OCI-LY1 (cell line): ENCODE measurements at regions not wholly inside any gene's neighbourhood (a gene's known extent, or its start where the extent isn't known, plus 50 kb on each side); places are given as distances from the start of the nearest gene placed in this dataset.

Experiments used
- EZH2 ChIP-seq: fragments of 200-600 bp; sonication (generic), shearing (Covaris generic); IDR thresholded peaks from 2 replicates; pipeline ENCODE4 v1.8.0; 2017; ENCODE audit warnings: borderline replicate concordance, mixed run types, mild to moderate bottlenecking, antibody characterized with exemption, low read length, moderate library complexity, mixed read lengths
- TF ChIP-seq, protein P1 (sequence below): fragments of 200-600 bp; sonication (generic), shearing (Covaris generic); IDR thresholded peaks from 2 replicates; pipeline ENCODE4 v1.5.1; 2017; ENCODE audit warnings: mild to moderate bottlenecking, antibody characterized with exemption, low read length, moderate library complexity, mixed read lengths

DNA sequence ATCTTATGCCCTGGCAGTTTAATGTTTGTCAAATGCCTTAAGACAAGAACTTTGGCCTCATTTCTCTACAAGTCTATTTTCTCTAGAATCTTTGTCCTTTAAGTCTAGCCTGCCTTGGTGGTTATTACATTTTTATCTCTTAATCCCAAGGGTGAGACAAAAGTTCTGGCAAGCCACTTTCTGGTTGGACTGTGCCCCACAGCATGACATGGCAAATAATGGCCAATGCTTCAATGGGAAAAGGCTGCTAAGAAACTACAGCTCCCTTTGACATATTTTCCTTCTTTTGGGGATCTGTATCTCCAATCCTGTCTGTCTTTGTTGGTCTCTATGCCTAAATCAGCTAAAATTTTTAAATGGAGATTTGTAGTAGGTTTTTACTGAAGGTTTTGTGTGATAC lies 181.6 kb upstream of the MBNL1 start:
- TF ChIP-seq, protein P1, sequence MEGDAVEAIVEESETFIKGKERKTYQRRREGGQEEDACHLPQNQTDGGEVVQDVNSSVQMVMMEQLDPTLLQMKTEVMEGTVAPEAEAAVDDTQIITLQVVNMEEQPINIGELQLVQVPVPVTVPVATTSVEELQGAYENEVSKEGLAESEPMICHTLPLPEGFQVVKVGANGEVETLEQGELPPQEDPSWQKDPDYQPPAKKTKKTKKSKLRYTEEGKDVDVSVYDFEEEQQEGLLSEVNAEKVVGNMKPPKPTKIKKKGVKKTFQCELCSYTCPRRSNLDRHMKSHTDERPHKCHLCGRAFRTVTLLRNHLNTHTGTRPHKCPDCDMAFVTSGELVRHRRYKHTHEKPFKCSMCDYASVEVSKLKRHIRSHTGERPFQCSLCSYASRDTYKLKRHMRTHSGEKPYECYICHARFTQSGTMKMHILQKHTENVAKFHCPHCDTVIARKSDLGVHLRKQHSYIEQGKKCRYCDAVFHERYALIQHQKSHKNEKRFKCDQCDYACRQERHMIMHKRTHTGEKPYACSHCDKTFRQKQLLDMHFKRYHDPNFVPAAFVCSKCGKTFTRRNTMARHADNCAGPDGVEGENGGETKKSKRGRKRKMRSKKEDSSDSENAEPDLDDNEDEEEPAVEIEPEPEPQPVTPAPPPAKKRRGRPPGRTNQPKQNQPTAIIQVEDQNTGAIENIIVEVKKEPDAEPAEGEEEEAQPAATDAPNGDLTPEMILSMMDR = no peak
- no peak for TF ChIP-seq EZH2
